HG03439 (cell line): ENCODE measurements at regions not wholly inside any gene's neighbourhood (a gene's known extent, or its start where the extent isn't known, plus 50 kb on each side); places are given as distances from the start of the nearest gene placed in this dataset.
"Not testable (repeated sequence)": the region's sequence is repeated elsewhere in the genome, so short reads cannot be mapped to it uniquely, and the experiment has no call there.

Experiments used
- ATAC-seq: cut with Tn5 transposase; IDR thresholded peaks from one replicate; pipeline ENCODE4 v1.9.1; 2021; ENCODE audit warnings: mild to moderate bottlenecking, moderate library complexity; ENCODE audit not compliant: unreplicated experiment

DNA sequence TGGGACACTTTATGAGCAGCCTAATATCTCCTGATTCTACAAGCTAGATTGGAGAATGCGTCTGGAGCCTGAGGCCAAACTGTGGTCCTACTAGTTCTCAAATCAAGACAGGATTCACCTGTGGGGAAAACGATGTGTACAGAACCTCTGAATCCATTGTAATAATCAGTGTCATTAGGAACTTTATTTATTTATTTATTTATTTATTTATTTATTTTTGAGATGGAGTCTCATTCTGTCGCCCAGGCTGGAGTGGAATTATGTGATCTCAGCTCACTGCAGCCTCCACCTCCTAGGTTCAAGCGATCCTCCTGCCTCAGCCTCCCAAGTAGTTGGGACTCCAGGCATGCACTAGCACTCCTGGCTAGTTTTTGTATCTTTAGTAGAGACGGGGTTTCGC is 52.6 kb upstream of the KIF26B start:
- ATAC-seq, result not testable (repeated sequence)

DNA sequence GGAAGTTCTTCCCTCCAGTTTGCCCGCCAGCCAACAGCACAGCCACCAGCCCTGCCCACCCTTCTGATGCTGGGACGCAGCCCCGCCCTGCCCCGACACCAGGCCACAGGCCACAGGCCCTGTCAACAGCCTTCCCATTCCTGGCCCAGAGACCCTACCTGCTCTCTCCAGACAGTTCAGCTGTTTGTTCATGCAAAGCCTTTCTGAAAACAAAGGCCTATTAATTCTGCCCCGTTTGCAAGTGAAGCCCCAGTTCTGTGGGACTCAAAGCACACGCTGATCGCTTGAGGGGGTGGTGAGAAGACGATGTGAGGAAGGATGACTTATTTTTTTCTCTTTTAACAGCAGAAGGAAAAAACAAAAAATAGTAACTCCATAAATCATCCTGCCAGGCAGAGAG is 55.4 kb upstream of the KIF26B start:
- ATAC-seq, result no peak

DNA sequence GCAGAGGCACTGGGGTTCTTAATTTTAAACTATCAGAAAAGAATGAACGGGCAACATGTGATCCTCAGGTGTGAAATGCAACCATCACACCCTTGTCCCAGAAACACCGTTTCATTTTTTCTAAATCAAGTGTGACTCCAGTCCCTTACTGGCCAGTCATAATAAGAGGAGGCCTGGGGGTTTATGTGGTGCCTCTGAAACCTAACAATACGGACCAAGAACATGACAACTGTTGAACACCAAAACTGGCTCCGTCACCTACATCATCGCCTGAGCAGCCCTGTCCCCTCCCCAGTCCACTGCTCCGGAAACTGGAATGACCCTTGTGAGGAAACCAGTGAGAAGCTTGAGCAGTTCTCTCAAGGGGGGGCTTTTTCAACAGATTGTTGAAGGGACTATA is 55.9 kb upstream of the KIF26B start:
- no peak for ATAC-seq

DNA sequence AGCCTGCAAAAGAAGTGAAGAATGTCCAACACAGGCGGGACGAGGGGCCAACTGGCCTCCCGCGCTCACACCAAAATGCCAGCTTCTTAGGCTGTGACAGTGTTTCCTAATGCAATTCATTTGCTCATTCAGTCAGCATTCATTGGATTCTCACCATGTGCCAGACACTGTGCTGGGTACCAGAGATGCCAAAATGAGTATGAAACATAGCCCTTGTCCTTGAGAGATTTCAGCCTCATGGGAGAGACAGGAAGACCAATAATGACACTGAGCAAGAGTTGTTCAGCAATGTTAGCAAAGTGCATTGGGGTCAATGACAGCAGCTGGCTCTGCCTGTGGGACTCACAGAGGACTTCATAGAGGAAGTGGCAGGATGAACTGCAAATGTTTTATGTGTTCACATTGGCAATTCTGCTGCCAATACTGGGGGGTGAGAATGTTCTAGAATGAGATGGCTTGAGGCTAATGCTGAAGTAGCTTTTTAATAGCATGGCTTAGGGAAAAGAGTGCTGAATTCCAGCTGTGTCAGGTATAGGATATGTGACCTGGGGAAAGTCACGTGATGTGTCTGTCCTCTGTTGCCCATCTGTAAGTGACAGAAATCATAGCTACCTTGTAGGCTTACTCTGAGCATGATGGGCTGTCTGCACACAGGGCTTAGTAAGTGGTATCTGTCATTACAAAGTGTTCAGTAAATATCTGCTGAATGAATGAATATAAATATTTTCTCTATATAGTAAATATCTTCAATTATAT is 58.3 kb upstream of the KIF26B start:
- no peak for ATAC-seq

DNA sequence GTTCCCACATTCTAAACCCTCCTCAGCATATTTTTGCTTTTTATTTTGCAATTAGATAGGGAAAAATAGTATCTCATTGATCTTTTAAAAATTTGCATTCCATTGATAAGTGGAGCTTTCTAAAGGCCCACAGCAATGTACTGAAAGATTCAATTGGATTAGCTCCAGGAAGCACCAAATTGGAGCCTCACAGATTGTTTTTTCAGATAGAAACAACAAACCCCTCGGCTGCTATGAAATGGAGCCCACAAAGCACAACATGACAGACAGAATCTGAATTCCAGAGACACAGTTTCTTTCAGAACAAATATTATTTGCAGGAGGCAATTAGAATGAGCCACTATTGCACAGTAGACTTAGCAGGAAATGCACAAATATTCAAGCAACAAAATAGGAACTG is 58.9 kb upstream of the KIF26B start:
- ATAC-seq, result no peak

DNA sequence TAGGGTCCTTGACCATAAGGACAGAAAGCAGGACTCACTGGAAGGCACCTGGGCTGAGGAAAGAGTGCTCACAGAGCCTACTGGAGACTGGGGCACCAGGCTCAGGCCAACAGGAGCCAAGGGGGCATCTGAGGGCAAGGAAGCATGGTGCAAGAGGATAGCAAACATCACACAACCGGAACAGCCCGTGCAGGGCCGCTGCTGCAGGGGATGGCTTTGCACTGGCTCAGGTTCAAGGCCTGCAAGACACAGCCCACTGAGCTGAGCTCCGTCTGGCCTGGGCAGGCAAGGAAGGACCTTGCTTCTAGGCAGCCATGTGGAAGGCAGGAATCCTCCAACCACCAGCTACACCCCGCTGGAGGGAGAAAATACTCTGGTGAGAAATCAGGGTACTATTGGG is 59.8 kb upstream of the KIF26B start:
- ATAC-seq, result no peak

DNA sequence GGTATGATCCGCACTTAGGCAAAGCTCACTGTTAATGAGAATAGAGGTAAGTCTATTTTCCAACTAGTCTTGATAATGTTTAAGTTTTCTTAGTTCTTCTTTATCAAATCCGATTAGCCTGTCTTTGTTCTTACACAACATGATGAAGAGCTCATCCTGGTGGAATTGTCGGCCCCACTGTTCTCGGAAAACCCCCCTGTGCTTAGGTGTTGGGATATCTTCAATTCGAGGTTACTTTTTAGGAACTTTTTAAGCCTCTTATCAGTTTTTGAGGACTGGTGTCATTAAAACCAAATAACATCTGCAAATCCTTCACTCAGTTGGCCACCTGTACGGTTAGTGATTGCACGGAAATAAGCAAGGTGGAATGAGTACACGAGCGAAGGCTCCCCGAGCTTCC is 60.7 kb upstream of the KIF26B start:
- ATAC-seq, result no peak

DNA sequence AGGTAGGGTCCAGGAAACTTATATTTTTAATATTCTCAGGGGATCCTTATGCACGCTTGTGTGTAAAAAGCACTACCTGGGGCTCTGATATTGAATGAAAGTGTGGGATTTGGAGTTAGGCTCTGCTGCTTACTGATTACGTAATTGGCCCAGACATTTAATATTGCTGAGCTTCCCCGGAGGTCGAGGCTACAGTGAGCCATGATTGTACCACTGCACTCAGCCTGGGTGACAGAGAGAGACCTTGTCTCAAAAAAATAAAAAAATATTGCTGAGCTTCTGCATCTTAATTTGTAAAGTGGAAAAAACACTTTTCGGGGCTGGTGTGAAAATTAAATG is 62.2 kb upstream of the KIF26B start:
- ATAC-seq, result no peak

DNA sequence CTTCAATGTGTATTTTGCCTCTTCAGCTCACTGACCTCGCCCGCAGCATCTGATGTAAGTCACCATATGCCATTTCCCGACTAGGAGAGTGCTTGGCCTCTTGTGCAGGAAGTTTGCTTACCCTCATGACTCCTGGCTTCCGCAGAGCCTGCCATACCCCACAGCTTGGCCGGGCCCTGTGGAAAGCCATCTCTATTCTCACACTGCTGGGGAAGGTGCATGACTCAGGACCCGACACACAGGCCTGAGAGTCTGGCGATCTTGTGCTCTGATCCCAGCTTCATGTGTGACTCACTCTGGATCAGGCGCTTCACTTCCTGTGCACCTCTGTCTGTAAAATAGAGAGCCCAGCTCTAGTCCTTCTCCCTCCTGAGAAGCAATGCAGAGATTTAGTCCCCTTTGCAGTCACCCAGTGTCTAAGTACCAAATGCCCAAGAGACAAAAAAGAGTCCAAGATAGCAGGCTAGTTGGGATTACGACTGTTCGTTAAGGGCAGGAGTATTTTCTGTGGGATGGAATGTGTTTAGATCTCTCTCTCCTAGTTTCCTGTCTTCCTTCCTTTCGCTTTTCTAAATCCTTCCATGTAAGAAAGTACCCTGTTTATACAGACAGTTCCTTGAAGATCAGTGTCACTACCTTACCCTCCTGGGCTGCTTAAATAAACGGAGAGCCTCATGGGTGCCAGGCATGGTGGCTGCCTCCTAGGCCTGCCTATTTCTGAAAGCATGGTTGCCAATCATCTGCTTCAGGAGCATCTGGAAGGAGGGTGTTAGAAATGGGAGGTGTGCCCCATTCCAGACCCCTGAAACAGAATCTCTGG is 62.8 kb upstream of the KIF26B start:
- ATAC-seq, result no peak

DNA sequence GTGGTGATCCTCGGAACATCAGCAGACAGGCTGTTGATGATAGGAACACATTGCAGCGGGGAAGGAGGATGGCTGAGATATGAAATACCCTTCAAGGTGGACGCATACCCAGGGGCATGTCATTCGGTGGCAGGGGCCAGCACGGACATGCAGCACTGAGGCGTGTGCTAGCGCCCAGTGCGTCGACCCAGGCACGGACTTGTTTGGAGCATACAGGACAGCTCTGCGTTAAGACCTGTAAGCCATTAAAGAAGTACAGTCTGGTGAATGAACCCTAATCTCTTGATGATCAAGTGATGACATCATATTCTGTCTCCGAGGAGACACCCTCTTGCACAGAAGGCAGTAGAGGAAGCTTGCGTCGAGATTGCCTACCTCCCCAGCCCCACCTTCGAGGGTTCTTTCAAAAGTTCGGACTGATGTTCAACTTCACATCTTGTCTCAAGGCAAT is 63.6 kb upstream of the KIF26B start:
- no peak for ATAC-seq

DNA sequence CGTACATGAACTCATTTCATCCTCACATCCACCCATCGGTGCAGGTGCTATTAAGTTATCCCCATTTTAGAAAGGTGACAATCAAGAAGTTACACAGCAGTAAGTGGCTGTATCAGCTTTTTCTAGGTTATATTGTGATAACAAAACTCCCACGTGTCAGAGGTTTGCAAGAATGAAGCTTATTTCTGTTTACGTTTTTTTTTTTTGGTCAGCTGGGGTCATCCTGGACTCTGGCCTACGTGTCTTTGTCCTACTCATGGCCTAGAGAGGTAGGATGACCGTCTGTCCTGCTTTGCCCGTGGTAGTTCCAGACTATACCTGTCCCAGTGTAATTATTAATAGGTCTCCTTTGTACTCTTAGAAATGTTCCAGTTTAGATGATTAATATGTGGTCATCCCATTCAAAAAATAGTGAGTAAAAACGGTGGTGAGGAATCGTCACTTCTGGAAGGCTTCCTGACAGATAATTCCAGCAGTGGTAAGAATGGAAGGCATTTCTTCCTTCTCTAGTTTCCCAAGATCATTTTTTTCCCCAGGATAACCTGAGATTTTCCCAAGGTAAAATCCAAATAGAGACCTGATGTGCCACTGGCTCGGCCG is 64.2 kb upstream of the KIF26B start:
- no peak for ATAC-seq

DNA sequence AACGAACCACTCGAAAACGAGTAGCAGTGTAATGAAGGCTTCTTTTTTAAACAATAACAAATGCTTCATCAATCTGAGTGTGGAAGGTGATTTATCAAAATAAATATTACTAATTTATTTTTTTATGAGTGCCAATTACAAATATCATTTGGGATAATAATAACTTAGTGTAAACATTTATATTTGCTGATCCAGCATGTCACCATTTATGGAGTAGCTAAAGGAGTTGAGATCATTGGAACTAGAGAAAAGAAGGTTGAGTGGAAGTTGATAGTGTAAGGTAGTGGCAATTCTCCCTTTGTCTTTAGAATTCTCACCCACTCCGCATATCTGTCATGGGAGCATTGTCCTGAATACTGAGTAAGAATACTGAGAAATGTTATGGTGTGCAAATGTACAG is 67.1 kb upstream of the KIF26B start:
- no peak for ATAC-seq

DNA sequence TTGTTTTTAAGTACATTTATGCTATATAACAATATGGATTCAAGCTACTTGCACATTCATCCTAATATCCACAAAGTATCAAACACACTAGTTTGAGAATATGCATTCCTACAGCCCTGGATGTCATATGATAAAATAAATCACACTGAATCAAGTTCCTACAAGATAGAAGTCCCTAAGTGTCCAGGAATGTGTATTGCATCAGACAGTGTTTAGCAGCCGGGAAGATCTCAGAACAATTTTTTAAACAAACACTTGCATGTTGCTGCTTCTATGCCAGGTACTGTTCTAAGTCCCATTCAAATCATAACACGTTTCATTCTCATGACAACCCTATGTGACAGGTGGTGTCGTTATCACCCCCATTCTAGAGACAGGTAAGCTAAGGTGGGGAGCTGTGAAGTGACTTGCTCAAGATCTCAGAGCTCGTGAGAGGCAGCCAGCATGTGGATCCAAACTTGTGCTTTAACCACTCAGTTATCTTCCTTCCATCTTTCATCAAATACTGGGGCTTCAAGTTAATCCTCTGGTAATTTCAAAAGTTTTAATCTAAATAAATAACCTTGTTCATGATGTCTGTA is 68.3 kb upstream of the KIF26B start:
- no peak for ATAC-seq

DNA sequence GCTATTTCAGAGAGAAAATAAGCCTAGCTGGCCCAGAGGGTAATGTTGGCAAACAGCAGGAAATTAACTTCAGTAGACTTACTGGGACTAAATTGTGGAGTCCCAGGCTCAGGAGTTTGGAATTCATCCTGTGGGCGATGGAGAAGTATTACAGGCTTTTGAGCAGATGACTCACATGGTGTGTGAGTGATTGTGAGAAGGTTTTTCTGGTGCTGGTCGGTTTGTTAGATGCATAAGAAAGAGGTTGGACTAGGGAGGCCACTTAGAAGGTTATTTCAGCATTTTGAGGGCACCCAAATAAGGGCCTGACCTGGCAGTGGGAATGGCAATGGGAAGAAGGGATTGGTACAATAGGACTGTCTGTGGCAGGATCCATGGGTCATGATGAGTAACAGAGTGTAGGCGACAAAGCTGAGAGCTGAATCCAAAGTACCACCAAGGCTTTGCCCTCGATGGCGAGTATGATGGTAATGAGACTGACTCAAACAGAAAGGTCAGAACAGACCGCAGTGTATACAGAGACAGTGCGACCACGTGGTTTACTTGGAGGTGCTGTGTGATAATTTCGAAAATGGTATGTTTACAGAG is 69.2 kb upstream of the KIF26B start:
- peak; percentile 98 for ATAC-seq

DNA sequence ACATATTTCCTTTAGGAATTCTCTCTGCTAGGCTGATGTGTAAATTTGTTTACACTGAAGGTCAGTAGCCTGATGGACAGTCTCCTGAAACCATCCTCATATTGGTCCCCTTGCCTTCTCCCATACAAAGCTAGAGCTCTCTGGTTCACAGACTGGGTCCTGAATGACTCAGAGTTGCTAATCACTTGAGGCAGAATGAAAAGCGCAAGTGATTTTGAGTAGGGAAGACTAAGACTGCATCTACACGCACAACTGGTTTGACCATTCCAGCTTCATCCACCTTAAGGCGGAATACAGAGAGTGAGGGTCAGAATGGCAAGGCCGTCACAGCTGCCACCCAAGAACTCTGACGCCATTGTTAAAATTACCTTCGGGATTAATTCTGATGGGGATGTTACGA is 70.2 kb upstream of the KIF26B start:
- no peak for ATAC-seq

DNA sequence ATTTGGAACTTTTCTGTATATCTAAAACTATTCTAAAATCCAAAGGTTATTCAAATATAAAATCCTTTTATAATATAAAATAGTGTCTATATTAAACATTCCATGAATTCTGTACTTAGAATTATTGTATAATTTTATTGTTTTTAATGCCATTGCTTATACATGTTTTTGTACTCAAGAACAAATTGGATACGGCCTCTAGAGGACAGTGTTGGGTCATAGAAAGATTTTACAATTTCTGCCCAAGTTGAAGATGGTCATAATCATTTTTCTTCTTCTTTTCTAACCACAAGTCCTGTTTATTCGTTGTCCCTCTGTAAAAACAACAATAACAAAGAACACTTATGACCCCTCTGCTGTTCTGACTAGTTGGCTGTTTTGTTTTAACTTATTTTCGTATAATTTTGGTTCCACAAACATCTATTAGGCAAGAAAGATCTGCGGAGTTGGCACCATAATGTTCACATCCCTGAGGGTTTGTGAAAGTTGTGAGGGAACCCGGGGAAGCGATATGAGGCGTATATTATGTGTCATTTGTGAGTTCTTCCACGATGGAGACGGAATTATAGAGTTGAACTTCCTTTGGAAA is 75.7 kb upstream of the KIF26B start:
- ATAC-seq, result no peak

DNA sequence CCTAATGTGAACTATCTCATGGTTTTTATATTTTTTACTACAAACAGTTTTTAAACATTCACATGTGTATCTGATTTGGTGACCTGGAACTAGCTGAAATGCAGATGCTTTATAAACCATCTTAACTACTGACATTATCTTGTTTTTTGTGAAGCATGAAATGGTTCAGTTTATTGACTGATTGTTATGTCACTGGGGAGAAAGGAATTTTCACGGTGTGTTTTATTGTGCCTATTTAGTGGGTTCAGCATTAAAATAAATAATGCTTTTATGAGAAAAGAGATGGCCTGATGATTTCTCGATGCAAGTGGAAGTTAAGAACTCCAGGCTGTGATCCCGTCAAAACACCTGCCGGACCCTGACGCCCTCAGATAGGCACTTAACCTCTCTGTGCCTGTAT is 79.9 kb upstream of the KIF26B start:
- no peak for ATAC-seq

DNA sequence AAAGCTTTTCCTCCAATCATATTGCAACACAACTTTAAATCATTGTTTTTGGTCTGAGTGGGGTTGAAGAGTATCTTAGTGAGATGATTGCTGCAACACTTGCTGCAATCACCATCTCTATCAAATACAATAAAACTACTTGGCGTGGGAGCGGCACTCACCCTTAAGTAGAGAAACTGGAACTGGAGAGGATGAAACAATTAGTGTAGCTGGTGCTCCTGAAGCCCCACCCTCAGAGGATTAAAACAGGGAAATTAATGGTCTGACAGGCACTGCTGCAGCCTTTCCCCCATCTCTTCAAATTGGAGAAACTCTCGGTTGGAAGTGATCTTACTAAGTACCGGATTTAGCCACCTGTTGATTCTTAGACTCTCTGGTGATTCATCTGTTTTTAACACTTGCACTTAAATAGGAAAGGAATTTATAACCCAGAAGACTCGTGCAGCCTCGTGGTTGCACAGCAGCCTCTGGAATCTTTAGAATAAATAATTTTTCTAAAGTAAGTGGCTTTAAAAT is 80.5 kb upstream of the KIF26B start:
- no peak for ATAC-seq

DNA sequence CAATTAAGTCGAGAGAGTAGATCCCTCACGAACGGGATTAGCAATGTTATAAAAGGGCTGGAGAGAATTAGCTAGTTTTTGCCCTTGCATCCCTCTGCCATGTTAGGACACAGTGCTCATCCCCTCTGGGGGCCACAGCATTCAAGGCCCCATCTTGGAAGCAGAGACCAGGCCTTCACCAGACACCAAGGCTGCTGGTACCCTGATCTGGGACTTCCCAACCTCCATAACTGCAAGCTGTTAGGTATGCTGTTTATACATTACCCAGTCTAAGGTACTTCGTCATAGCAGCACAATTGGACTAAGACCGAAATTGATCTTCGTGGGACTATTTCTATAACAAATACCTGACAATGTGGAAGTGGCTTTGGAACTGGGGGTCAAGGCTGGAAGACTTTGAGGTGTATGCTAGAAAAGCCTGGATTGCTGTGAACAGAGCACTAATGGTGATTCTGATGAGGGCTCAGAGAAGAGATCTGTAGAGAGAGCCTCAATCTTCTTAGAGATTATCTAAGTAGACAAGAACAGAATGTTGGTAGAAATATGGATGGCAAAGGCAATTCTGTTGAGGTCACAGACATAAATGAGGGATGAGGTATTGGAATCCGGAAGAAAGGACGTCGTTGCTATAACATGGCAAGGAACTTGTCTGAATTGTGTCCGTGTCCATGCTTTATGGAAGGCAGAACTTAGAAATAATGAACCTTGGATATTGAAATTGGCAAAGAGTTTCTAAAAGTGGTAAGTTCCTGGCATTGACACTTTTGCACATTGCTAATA is 83.8 kb upstream of the KIF26B start:
- ATAC-seq, result no peak

DNA sequence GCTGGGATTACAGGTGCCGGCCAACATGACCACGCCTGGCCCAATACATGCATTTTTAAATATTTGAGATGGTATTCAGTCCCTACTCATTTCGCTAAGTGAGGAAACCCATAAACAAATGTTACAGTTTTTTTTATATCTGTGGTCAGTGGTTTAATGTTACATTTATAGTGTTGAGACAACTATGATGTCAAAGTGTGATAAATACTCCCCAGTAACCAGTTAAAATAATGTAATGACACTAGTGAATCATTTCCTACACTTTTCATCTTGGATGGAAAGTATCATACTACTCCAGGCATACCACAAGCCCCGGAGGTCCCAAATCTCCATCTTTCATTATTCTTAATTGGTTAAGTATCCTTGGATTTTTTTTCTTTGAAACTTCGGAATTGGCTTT is 87.5 kb upstream of the KIF26B start:
- ATAC-seq, result no peak
